ENCODE measurements at regions not wholly inside any gene's neighbourhood (a gene's known extent, or its start where the extent isn't known, plus 50 kb on each side); places are given as distances from the start of the nearest gene placed in this dataset.

- TF ChIP-seq CTCF (IDR thresholded peaks at IDR 0.05; ENCODE audit: insufficient read depth, missing control alignments): no peak
- FAIRE-seq: no peak
Observed at GRCh38 chr3:178456621-178457285, 79.5 kb upstream of the KCNMB2 start.

GRCh38 chr3:178457511-178457910, 78.7 kb upstream of the KCNMB2 start:
- no peak for TF ChIP-seq CTCF (IDR thresholded peaks at IDR 0.05; ENCODE audit: insufficient read depth, missing control alignments)
- DNase-seq (ENCODE audit: insufficient read length, low spot score) (no peak), FAIRE-seq (no peak)

More at GRCh38 chr3:178456621-178457285, 79.5 kb upstream of the KCNMB2 start:
- no peak for DNase-seq (ENCODE audit: insufficient read length, low spot score)

- no peak for DNase-seq (ENCODE audit: insufficient read length, low spot score)
- FAIRE-seq: no peak
- no peak for TF ChIP-seq CTCF (IDR thresholded peaks at IDR 0.05; ENCODE audit: insufficient read depth, missing control alignments)
Observed at GRCh38 chr3:178458313-178459037, 77.8 kb upstream of the KCNMB2 start.

- FAIRE-seq: no peak
- TF ChIP-seq CTCF (IDR thresholded peaks at IDR 0.05; ENCODE audit: insufficient read depth, missing control alignments): no peak
- no peak for DNase-seq (ENCODE audit: insufficient read length, low spot score)
Observed at GRCh38 chr3:178459038-178459410, 77.2 kb upstream of the KCNMB2 start.

- FAIRE-seq (no peak), DNase-seq (ENCODE audit: insufficient read length, low spot score) (no peak)
- no peak for TF ChIP-seq CTCF (IDR thresholded peaks at IDR 0.05; ENCODE audit: insufficient read depth, missing control alignments)
Observed at GRCh38 chr3:178465260-178466180, 70.7 kb upstream of the KCNMB2 start.

GRCh38 chr3:178472941-178473340, 63.3 kb upstream of the KCNMB2 start:
- FAIRE-seq (no peak), DNase-seq (ENCODE audit: insufficient read length, low spot score) (no peak)
- no peak for TF ChIP-seq CTCF (IDR thresholded peaks at IDR 0.05; ENCODE audit: insufficient read depth, missing control alignments)
